Neural cell (in vitro differentiated cells): ENCODE measurements at regions not wholly inside any gene's neighbourhood (a gene's known extent, or its start where the extent isn't known, plus 50 kb on each side); places are given as distances from the start of the nearest gene placed in this dataset.

Experiments used
- H2AFZ ChIP-seq: fragments of 200-600, 300-800 bp; sonication (generic), shearing (Covaris generic); 2 replicates; pipeline ENCODE4 v1.6.0; 2014; ENCODE audit warnings: low read depth, mild to moderate bottlenecking, antibody characterized with exemption, low read length, moderate library complexity
- H3F3A ChIP-seq: fragments of 200-600 bp; shearing (Covaris generic); 2 replicates; pipeline ENCODE4 v1.6.1; 2016; ENCODE audit warnings: mild to moderate bottlenecking, moderate library complexity, mixed read lengths, antibody characterized with exemption, low read length; ENCODE audit not compliant: insufficient read depth, poor library complexity, severe bottlenecking
- H3K27ac ChIP-seq: fragments of 200-600, 300-800 bp; sonication (generic), shearing (Covaris generic); 2 replicates; pipeline ENCODE4 v1.5.1; 2014; ENCODE audit warnings: mild to moderate bottlenecking, low read length, moderate library complexity
- H3K27me3 ChIP-seq: fragments of 300-800, 200-600 bp; sonication (generic), shearing (Covaris generic); 2 replicates; pipeline ENCODE4 v1.6.0; 2014; ENCODE audit warnings: mild to moderate bottlenecking, low read depth, low read length, moderate library complexity; ENCODE audit not compliant: insufficient read depth
- H3K36me3 ChIP-seq: fragments of 300-800, 200-600 bp; sonication (generic), shearing (Covaris generic); 2 replicates; pipeline ENCODE4 v1.5.1; 2014; ENCODE audit warnings: mild to moderate bottlenecking, antibody characterized with exemption, low read length, moderate library complexity; ENCODE audit not compliant: insufficient read depth
- H3K4me2 ChIP-seq: fragments of 300-800, 200-600 bp; sonication (generic), shearing (Covaris generic); 2 replicates; pipeline ENCODE4 v1.6.0; 2014; ENCODE audit warnings: mild to moderate bottlenecking, low read length
- H3K4me3 ChIP-seq: fragments of 300-800, 200-600 bp; sonication (generic), shearing (Covaris generic); 2 replicates; pipeline ENCODE4 v1.5.1; 2014; ENCODE audit warnings: mild to moderate bottlenecking, low read length, moderate library complexity
- H3K79me2 ChIP-seq: fragments of 200-600 bp; shearing (Covaris generic); replicated peaks from 2 replicates; pipeline ENCODE4 v1.6.0; 2014; ENCODE audit warnings: mild to moderate bottlenecking, low read length, moderate library complexity; ENCODE audit not compliant: insufficient read depth
- H3K9ac ChIP-seq: fragments of 300-800, 200-600 bp; sonication (generic), shearing (Covaris generic); 2 replicates; pipeline ENCODE4 v1.6.1; 2016; ENCODE audit warnings: mild to moderate bottlenecking, low read length, mixed read lengths
- H3K9me2 ChIP-seq: fragments of 200-600 bp; shearing (Covaris generic); 2 replicates; pipeline ENCODE4 v1.6.1; 2016; ENCODE audit warnings: mild to moderate bottlenecking, low read length, mixed read lengths; ENCODE audit not compliant: insufficient read depth
- H3K9me3 ChIP-seq: fragments of 200-600, 300-800 bp; sonication (generic), shearing (Covaris generic); 2 replicates; pipeline ENCODE4 v1.6.1; 2016; ENCODE audit warnings: mild to moderate bottlenecking, mixed run types, low read length, moderate library complexity, mixed read lengths
- H4K20me1 ChIP-seq: fragments of 200-600 bp; shearing (Covaris generic); 2 replicates; pipeline ENCODE4 v1.6.1; 2016; ENCODE audit warnings: mild to moderate bottlenecking, mixed run types; ENCODE audit not compliant: insufficient read depth
- CTCF ChIP-seq: fragments of 450-650 bp; IDR thresholded peaks from 2 replicates; pipeline ENCODE4 v1.5.1; 2014; ENCODE audit warnings: antibody characterized with exemption, mild to moderate bottlenecking, moderate library complexity; ENCODE audit not compliant: poor library complexity, severe bottlenecking
- EP300 ChIP-seq: fragments of 450-650 bp; conservative IDR thresholded peaks from 2 replicates; pipeline ENCODE4 v1.6.1; 2014; ENCODE audit warnings: antibody characterized with exemption, mild to moderate bottlenecking, moderate library complexity; ENCODE audit not compliant: poor library complexity, severe bottlenecking
- EZH2 ChIP-seq: fragments of 200-600, 300-800 bp; shearing (Covaris generic), sonication (generic); IDR thresholded peaks from 2 replicates; pipeline ENCODE4 v1.6.1; 2014; ENCODE audit warnings: antibody characterized with exemption, low read length, borderline replicate concordance, mild to moderate bottlenecking; ENCODE audit not compliant: insufficient read depth, poor library complexity, severe bottlenecking
- MXI1 ChIP-seq: fragments of 450-650 bp; conservative IDR thresholded peaks from 2 replicates; pipeline ENCODE4 v1.6.1; 2014; ENCODE audit warnings: antibody characterized with exemption, mild to moderate bottlenecking; ENCODE audit not compliant: poor library complexity, severe bottlenecking
- POLR2AphosphoS5 ChIP-seq: IDR thresholded peaks from 2 replicates; pipeline ENCODE4 v1.6.1; 2012
- RAD21 ChIP-seq: fragments of 450-650 bp; conservative IDR thresholded peaks from 2 replicates; pipeline ENCODE4 v1.6.1; 2014; ENCODE audit warnings: antibody characterized with exemption, mild to moderate bottlenecking, moderate library complexity
- SMC3 ChIP-seq: fragments of 450-650 bp; conservative IDR thresholded peaks from 2 replicates; pipeline ENCODE4 v1.6.1; 2014; ENCODE audit warnings: antibody characterized with exemption, mild to moderate bottlenecking, moderate library complexity; ENCODE audit not compliant: poor library complexity
- TAF1 ChIP-seq: IDR thresholded peaks from 2 replicates; pipeline ENCODE4 v1.6.1; 2012; ENCODE audit warnings: low read depth
- TF ChIP-seq, protein P1 (sequence below): IDR thresholded peaks from 2 replicates; pipeline ENCODE4 v1.6.1; 2012; ENCODE audit warnings: borderline replicate concordance

- H2AFZ ChIP-seq, result no peak overlapping the region
- H3K27me3 ChIP-seq, result no peaks in the 10 kb centered on the region
- H4K20me1 ChIP-seq, result no peaks in the 10 kb centered on the region
- H3K9me3 ChIP-seq, result no peaks in the 10 kb centered on the region
- no peak overlapping the region for H3K4me2 ChIP-seq
- H3F3A ChIP-seq, result no peaks in the 10 kb centered on the region
- H3K4me3 ChIP-seq, result no peak overlapping the region
- no peak overlapping the region for H3K9ac ChIP-seq
- H3K9me2 ChIP-seq, result no peaks in the 10 kb centered on the region
- H3K27ac ChIP-seq, result no peak overlapping the region
- TF ChIP-seq POLR2AphosphoS5, result no peak
- no peak for TF ChIP-seq EP300
- TF ChIP-seq, protein P1, sequence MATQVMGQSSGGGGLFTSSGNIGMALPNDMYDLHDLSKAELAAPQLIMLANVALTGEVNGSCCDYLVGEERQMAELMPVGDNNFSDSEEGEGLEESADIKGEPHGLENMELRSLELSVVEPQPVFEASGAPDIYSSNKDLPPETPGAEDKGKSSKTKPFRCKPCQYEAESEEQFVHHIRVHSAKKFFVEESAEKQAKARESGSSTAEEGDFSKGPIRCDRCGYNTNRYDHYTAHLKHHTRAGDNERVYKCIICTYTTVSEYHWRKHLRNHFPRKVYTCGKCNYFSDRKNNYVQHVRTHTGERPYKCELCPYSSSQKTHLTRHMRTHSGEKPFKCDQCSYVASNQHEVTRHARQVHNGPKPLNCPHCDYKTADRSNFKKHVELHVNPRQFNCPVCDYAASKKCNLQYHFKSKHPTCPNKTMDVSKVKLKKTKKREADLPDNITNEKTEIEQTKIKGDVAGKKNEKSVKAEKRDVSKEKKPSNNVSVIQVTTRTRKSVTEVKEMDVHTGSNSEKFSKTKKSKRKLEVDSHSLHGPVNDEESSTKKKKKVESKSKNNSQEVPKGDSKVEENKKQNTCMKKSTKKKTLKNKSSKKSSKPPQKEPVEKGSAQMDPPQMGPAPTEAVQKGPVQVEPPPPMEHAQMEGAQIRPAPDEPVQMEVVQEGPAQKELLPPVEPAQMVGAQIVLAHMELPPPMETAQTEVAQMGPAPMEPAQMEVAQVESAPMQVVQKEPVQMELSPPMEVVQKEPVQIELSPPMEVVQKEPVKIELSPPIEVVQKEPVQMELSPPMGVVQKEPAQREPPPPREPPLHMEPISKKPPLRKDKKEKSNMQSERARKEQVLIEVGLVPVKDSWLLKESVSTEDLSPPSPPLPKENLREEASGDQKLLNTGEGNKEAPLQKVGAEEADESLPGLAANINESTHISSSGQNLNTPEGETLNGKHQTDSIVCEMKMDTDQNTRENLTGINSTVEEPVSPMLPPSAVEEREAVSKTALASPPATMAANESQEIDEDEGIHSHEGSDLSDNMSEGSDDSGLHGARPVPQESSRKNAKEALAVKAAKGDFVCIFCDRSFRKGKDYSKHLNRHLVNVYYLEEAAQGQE, result no peak
- TF ChIP-seq CTCF, result no peak
- no peak for TF ChIP-seq RAD21
- TF ChIP-seq EZH2, result no peak
- no peaks in the 10 kb centered on the region for H3K79me2 ChIP-seq
- H3K36me3 ChIP-seq, result no peaks in the 10 kb centered on the region
These were observed 555.9 kb upstream of the DIPK2B start for GRCh38 chrX:45756557-45756956.

- Histone ChIP-seq H3K9me3 (no peaks in the 10 kb centered on the region), H3K9me2 (no peaks in the 10 kb centered on the region), H3K4me3 (no peak overlapping the region), H3K9ac (no peak overlapping the region), H3K27ac (no peak overlapping the region), H4K20me1 (no peaks in the 10 kb centered on the region), H3K79me2 (no peaks in the 10 kb centered on the region), H3K36me3 (no peaks in the 10 kb centered on the region), H3K4me2 (no peak overlapping the region), H3F3A (no peaks in the 10 kb centered on the region), H2AFZ (no peak overlapping the region), H3K27me3 (no peaks in the 10 kb centered on the region)
- no peak for TF ChIP-seq MXI1
- no peak for TF ChIP-seq RAD21
- TF ChIP-seq, protein P1, result no peak
- TF ChIP-seq SMC3, result no peak
- no peak for TF ChIP-seq EZH2
- TF ChIP-seq TAF1, result no peak
- TF ChIP-seq POLR2AphosphoS5, result no peak
- TF ChIP-seq EP300, result no peak
- TF ChIP-seq CTCF, result no peak
These were observed 555.0 kb upstream of the DIPK2B start for GRCh38 chrX:45755703-45756102.
